ENCODE measurements at regions not wholly inside any gene's neighbourhood (a gene's known extent, or its start where the extent isn't known, plus 50 kb on each side); places are given as distances from the start of the nearest gene placed in this dataset.

GRCh38 chr16:82414476-82414875, 212.3 kb upstream of the CDH13 start:
- TF ChIP-seq CTCF (IDR thresholded peaks at IDR 0.05) (no peak), POLR2A (IDR thresholded peaks at IDR 0.05) (no peak)
